GM19351 (cell line): ENCODE measurements at regions not wholly inside any gene's neighbourhood (a gene's known extent, or its start where the extent isn't known, plus 50 kb on each side); places are given as distances from the start of the nearest gene placed in this dataset.

Source experiments
- ATAC-seq: cut with Tn5 transposase; IDR thresholded peaks from one replicate; pipeline ENCODE4 v1.9.1; 2021; ENCODE audit warnings: mild to moderate bottlenecking, moderate library complexity; ENCODE audit not compliant: unreplicated experiment

GRCh38 chr2:226581661-226582060 is 218.0 kb downstream of the IRS1 start:
- ATAC-seq: no peak

GRCh38 chr2:226581004-226581403 is 218.6 kb downstream of the IRS1 start:
- no peak for ATAC-seq

GRCh38 chr2:226580403-226580802 is 219.2 kb downstream of the IRS1 start:
- ATAC-seq: no peak

GRCh38 chr2:226579519-226579918 is 220.1 kb downstream of the IRS1 start:
- ATAC-seq: no peak

- no peak for ATAC-seq
Observed at GRCh38 chr2:226578879-226579278, 220.7 kb downstream of the IRS1 start.

GRCh38 chr2:226578373-226578772 is 221.2 kb downstream of the IRS1 start:
- no peak for ATAC-seq

- no peak for ATAC-seq
Observed at GRCh38 chr2:226575928-226576327, 223.7 kb downstream of the IRS1 start.

GRCh38 chr2:226573158-226573557 is 226.5 kb downstream of the IRS1 start:
- no peak for ATAC-seq

- no peak for ATAC-seq
Observed at GRCh38 chr2:226564667-226565066, 235.0 kb downstream of the IRS1 start.

- no peak for ATAC-seq
Observed at GRCh38 chr2:226561962-226562361, 237.7 kb downstream of the IRS1 start.

- no peak for ATAC-seq
Observed at GRCh38 chr2:226560325-226560724, 239.3 kb downstream of the IRS1 start.

- no peak for ATAC-seq
Observed at GRCh38 chr2:226559536-226559935, 240.1 kb downstream of the IRS1 start.

- ATAC-seq: no peak
Observed at GRCh38 chr2:226558418-226558817, 241.2 kb downstream of the IRS1 start.

- no peak for ATAC-seq
Observed at GRCh38 chr2:226556050-226556449, 243.6 kb downstream of the IRS1 start.

GRCh38 chr2:226554701-226555100 is 244.9 kb downstream of the IRS1 start:
- no peak for ATAC-seq

GRCh38 chr2:226553333-226553732 is 246.3 kb downstream of the IRS1 start:
- ATAC-seq: no peak

GRCh38 chr2:226552571-226553285 is 246.9 kb downstream of the IRS1 start:
- ATAC-seq: no peak

GRCh38 chr2:226551522-226552250 is 247.9 kb downstream of the IRS1 start:
- no peak for ATAC-seq

GRCh38 chr2:226550801-226551200 is 248.8 kb downstream of the IRS1 start:
- ATAC-seq: no peak

GRCh38 chr2:226548732-226549131 is 250.9 kb downstream of the IRS1 start:
- no peak for ATAC-seq

- no peak for ATAC-seq
Observed at GRCh38 chr2:226544596-226545210, 254.9 kb downstream of the IRS1 start.
